ENCODE measurements at regions not wholly inside any gene's neighbourhood (a gene's known extent, or its start where the extent isn't known, plus 50 kb on each side); places are given as distances from the start of the nearest gene placed in this dataset.

DNA sequence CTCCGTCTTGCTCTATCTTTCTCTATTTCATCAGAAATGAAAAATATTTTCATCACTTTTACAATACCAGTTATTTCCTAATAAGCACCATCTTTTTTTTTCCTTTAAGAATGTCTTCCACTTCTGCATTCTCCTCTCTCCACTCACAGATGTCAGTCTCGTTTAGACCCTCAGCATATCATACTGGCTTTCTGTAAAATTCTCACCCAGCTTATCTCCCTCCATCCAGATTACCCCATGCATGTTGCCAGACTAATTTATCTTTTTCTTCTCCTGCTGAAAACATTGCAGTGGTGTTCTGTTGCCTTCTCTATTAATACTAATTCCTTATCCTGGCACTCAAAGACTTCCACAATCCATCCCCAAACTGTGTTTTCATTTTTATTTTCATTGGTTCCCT lies 513.8 kb upstream of the KLF12 start:
- TF ChIP-seq, protein P1, sequence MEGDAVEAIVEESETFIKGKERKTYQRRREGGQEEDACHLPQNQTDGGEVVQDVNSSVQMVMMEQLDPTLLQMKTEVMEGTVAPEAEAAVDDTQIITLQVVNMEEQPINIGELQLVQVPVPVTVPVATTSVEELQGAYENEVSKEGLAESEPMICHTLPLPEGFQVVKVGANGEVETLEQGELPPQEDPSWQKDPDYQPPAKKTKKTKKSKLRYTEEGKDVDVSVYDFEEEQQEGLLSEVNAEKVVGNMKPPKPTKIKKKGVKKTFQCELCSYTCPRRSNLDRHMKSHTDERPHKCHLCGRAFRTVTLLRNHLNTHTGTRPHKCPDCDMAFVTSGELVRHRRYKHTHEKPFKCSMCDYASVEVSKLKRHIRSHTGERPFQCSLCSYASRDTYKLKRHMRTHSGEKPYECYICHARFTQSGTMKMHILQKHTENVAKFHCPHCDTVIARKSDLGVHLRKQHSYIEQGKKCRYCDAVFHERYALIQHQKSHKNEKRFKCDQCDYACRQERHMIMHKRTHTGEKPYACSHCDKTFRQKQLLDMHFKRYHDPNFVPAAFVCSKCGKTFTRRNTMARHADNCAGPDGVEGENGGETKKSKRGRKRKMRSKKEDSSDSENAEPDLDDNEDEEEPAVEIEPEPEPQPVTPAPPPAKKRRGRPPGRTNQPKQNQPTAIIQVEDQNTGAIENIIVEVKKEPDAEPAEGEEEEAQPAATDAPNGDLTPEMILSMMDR (conservative IDR thresholded peaks at IDR 0.05; ENCODE audit: low read depth, low read length): no peak
- no peak for TF ChIP-seq EZH2 (IDR thresholded peaks at IDR 0.05; ENCODE audit: borderline replicate concordance, low read depth, low read length, poor library complexity, severe bottlenecking)
